Nephron progenitor cell (in vitro differentiated cells): ENCODE measurements at regions not wholly inside any gene's neighbourhood (a gene's known extent, or its start where the extent isn't known, plus 50 kb on each side); places are given as distances from the start of the nearest gene placed in this dataset.

ENCODE experiments used
- DNase-seq: peaks from one replicate; pipeline ENCODE4 v3.0.0; 2021
- H3K27ac Mint-ChIP-seq: 2 replicates; pipeline ENCODE4 v1.8.0; 2021; ENCODE audit warnings: mild to moderate bottlenecking, moderate library complexity, mixed read lengths
- H3K27me3 Mint-ChIP-seq: 2 replicates; pipeline ENCODE4 v1.8.0; 2021; ENCODE audit warnings: mild to moderate bottlenecking, low read depth, mixed read lengths; ENCODE audit not compliant: poor library complexity
- H3K36me3 Mint-ChIP-seq: 2 replicates; pipeline ENCODE4 v1.8.0; 2021; ENCODE audit warnings: low read depth, mixed read lengths
- H3K4me1 Mint-ChIP-seq: 2 replicates; pipeline ENCODE4 v1.8.0; 2021; ENCODE audit warnings: mixed read lengths
- H3K4me3 Mint-ChIP-seq: 2 replicates; pipeline ENCODE4 v1.8.0; 2021; ENCODE audit warnings: mild to moderate bottlenecking, moderate library complexity, mixed read lengths
- H3K9me3 Mint-ChIP-seq: 2 replicates; pipeline ENCODE4 v1.8.0; 2021; ENCODE audit warnings: mild to moderate bottlenecking, moderate library complexity, mixed read lengths
- TF ChIP-seq, protein P1 (sequence below): fragments of 200-600 bp; sonication (generic); IDR thresholded peaks from 2 replicates; pipeline ENCODE4 v1.5.0; 2021; ENCODE audit warnings: antibody characterized with exemption

DNA sequence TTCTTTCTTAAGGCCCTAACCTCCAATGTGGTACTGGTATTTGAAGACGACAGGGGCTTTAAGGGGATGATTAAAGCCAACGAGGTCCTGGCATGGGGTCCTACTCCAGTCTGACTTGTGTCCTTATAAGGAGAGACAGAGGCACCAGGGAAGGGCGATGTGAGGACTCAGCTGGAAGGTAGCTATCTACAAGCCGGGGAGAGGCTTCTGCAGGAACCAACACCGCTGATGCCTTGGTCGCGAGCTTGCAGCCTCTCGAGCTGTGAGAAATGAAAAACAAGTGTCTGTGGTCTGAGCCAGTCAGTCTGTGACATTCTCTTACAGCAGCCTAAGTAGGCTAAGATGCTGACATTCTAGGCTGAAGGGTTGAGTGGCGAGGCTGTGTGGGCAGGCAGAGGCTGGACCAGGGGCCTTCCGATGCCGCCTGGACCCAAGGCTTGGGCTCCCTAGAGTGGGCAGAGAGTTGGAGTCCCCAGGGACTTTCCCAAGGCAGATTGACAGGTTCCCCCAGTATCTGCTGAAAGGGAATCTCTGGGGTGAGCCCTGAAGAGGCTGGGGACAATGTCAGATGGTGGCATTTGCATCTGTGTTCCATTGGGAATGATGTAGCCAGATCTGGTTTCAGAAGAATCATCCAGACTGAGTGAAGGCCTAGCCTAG lies 322.9 kb upstream of the HS6ST1 start:
- Mint-ChIP-seq H3K27me3 (peaks cover 35% of the 10 kb centered on the region), H3K36me3 (no peaks in the 10 kb centered on the region), H3K4me3 (no peak overlapping the region), H3K4me1 (peaks cover 51% of the 10 kb centered on the region), H3K9me3 (no peaks in the 10 kb centered on the region), H3K27ac (no peak overlapping the region)
- TF ChIP-seq, protein P1, sequence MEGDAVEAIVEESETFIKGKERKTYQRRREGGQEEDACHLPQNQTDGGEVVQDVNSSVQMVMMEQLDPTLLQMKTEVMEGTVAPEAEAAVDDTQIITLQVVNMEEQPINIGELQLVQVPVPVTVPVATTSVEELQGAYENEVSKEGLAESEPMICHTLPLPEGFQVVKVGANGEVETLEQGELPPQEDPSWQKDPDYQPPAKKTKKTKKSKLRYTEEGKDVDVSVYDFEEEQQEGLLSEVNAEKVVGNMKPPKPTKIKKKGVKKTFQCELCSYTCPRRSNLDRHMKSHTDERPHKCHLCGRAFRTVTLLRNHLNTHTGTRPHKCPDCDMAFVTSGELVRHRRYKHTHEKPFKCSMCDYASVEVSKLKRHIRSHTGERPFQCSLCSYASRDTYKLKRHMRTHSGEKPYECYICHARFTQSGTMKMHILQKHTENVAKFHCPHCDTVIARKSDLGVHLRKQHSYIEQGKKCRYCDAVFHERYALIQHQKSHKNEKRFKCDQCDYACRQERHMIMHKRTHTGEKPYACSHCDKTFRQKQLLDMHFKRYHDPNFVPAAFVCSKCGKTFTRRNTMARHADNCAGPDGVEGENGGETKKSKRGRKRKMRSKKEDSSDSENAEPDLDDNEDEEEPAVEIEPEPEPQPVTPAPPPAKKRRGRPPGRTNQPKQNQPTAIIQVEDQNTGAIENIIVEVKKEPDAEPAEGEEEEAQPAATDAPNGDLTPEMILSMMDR, result no peak
- DNase-seq, result no peak

DNA sequence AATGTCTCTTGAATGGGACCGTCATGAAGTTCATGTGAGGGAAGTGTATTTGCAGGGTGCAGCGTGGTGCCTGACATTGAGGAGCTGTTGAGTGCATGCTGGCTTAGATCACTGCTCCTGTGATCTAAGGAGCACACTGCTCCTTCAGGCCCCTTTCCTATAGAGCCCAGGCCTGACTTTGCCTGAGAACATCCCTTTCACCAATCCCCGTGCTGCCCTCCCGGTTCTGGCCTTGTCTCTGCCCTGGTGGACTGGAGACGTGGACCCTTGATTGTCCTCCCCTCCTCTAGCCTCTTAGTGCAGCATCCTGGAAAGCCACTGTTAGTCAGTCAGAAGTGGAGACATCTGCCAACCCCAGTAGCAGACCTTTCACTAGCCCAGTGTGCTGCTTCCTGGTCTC lies 323.6 kb upstream of the HS6ST1 start:
- Mint-ChIP-seq H3K36me3 (no peaks in the 10 kb centered on the region), H3K27ac (peak overlapping the region; percentile 61), H3K4me3 (no peak overlapping the region), H3K27me3 (peaks cover 35% of the 10 kb centered on the region), H3K4me1 (peaks cover 49% of the 10 kb centered on the region), H3K9me3 (no peaks in the 10 kb centered on the region)
- no peak for DNase-seq
- TF ChIP-seq, protein P1, result no peak

DNA sequence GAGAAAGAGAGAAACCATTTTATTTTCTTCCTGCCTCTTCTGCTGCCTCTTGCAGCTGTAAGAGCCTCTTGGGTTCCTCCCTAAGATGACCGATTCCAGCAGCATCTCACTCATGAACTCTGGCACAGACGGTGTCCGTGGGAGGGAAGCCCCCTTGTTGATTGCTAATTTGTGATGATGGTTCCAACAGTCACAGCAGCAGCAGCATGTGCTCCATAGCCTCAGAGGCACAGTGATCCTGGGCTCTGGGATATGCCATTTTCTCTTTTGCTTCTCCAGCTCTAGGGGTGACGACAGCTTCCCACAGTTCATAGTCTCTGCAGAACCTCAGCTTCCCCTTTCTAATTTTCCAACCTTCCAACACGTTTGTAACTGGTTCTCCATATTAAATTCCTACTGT lies 324.2 kb upstream of the HS6ST1 start:
- no peak overlapping the region for H3K4me3 Mint-ChIP-seq
- no peak for DNase-seq
- H3K36me3 Mint-ChIP-seq, result no peaks in the 10 kb centered on the region
- peaks cover 35% of the 10 kb centered on the region for H3K27me3 Mint-ChIP-seq
- TF ChIP-seq, protein P1, result no peak
- peaks cover 44% of the 10 kb centered on the region for H3K4me1 Mint-ChIP-seq
- no peaks in the 10 kb centered on the region for H3K9me3 Mint-ChIP-seq
- no peak overlapping the region for H3K27ac Mint-ChIP-seq

DNA sequence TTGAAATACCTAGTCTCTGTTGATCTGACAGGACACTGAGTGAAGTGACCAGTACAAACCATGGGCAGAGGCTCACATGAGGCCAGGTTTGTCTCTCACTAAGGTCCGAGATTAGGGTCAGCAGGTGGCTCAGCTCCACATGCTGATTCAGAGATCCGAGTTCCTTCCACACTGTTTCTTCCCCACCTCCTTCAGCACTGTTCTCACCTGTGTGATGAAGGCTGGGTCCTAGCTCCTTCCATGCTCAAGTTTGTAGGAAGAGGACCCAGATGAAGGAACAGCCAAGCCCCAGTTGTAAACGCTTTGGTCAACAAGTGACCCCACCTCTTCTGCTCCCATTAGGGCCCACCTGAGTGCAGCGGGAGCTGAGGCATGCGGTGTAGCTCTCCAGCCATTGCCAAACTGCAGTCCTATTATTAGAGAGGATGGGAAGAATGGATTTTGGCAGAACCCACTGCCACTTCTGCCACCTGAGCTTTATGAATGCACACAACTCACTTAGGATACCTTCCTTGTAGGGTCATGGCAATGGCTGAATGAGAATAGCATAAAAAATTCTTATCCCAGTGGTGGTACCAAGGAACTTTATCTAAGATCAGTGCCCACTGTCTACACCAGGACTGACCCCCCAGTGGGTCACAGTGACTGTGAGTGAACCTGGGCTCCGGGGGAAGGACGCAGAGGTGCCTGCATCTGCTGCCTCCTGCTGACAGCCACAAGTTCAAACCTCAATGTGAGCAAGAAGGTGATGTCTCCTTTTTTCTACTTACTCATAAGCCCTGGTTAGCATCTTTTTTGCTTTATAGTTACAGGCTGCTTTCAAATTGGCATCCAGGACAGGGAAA lies 324.8 kb upstream of the HS6ST1 start:
- no peaks in the 10 kb centered on the region for H3K36me3 Mint-ChIP-seq
- no peaks in the 10 kb centered on the region for H3K9me3 Mint-ChIP-seq
- TF ChIP-seq, protein P1, result no peak
- no peak for DNase-seq
- peaks cover 38% of the 10 kb centered on the region for H3K4me1 Mint-ChIP-seq
- peaks cover 30% of the 10 kb centered on the region for H3K27me3 Mint-ChIP-seq
- no peak overlapping the region for H3K4me3 Mint-ChIP-seq
- no peak overlapping the region for H3K27ac Mint-ChIP-seq

DNA sequence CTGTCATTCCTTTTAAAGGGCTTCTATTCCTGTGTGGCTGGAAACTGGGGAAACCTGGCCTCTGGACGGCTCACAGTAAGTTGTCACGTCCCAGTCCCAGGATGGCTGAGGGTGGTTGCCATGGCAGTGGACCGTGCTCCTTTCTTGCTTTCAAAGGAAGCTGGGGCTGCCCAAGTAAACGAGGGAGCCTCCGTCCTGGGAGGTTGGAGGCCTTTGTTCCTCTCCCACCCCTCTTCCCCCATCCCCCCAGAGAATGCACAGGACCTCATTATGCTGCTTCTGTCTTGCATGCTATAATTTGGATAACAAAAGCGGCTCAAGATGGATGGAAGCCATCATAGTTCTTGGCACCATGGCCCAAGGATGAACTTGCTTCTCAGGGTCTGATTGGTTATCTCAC lies 325.5 kb upstream of the HS6ST1 start:
- Mint-ChIP-seq H3K27ac (no peak overlapping the region), H3K36me3 (no peaks in the 10 kb centered on the region), H3K4me1 (peaks cover 31% of the 10 kb centered on the region), H3K9me3 (no peaks in the 10 kb centered on the region), H3K4me3 (no peak overlapping the region), H3K27me3 (peaks cover 30% of the 10 kb centered on the region)
- no peak for DNase-seq
- TF ChIP-seq, protein P1, result no peak
